OCI-LY1 (cell line): ENCODE measurements at regions not wholly inside any gene's neighbourhood (a gene's known extent, or its start where the extent isn't known, plus 50 kb on each side); places are given as distances from the start of the nearest gene placed in this dataset.

Source experiments
- EZH2 ChIP-seq: fragments of 200-600 bp; sonication (generic), shearing (Covaris generic); IDR thresholded peaks from 2 replicates; pipeline ENCODE4 v1.8.0; 2017; ENCODE audit warnings: borderline replicate concordance, mixed run types, mild to moderate bottlenecking, antibody characterized with exemption, low read length, moderate library complexity, mixed read lengths
- TF ChIP-seq, protein P1 (sequence below): fragments of 200-600 bp; sonication (generic), shearing (Covaris generic); IDR thresholded peaks from 2 replicates; pipeline ENCODE4 v1.5.1; 2017; ENCODE audit warnings: mild to moderate bottlenecking, antibody characterized with exemption, low read length, moderate library complexity, mixed read lengths

DNA sequence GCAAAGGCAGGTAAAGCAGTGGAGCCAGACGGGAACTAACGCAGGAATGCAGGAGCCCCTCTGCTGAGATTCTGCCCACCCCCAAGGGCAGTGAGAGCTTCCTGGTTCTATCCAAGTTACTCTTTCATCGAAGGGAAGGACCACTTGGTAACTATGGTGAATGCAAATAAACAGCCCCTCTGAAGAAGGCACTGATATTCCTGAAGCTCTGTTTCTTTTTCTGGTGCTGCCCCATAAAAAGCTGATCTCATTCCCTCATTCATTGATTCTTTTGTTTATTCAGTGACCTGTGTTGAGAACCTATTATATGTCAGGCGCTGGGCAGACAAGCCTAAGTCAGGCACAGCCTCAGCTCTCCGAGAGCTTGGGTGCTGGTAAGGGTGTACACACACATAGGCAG lies 217.3 kb downstream of the SNX10 start:
- TF ChIP-seq, protein P1, sequence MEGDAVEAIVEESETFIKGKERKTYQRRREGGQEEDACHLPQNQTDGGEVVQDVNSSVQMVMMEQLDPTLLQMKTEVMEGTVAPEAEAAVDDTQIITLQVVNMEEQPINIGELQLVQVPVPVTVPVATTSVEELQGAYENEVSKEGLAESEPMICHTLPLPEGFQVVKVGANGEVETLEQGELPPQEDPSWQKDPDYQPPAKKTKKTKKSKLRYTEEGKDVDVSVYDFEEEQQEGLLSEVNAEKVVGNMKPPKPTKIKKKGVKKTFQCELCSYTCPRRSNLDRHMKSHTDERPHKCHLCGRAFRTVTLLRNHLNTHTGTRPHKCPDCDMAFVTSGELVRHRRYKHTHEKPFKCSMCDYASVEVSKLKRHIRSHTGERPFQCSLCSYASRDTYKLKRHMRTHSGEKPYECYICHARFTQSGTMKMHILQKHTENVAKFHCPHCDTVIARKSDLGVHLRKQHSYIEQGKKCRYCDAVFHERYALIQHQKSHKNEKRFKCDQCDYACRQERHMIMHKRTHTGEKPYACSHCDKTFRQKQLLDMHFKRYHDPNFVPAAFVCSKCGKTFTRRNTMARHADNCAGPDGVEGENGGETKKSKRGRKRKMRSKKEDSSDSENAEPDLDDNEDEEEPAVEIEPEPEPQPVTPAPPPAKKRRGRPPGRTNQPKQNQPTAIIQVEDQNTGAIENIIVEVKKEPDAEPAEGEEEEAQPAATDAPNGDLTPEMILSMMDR, result no peak
- no peak for TF ChIP-seq EZH2
